ENCODE measurements at regions not wholly inside any gene's neighbourhood (a gene's known extent, or its start where the extent isn't known, plus 50 kb on each side); places are given as distances from the start of the nearest gene placed in this dataset.

DNA sequence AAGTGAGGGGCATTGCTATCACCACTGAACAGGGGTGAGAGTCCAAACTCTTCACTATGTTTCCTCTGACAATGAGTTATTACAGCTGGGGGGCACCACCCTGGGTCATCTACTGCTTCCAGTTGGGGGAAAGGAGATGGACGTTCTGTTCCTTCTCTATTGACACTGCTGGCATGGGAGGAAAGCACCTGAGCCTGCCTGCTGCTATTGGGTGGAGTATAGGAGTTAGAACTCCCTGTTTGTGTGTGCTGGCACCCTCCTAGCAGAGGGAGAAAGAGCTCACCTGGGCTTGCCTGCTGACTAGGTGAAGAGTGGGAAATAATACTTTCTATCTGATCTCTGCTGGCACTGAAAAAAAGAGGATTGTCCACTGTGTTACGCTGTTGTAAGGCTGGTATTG, 163.8 kb downstream of the MSN start:
- TF ChIP-seq, protein P1, sequence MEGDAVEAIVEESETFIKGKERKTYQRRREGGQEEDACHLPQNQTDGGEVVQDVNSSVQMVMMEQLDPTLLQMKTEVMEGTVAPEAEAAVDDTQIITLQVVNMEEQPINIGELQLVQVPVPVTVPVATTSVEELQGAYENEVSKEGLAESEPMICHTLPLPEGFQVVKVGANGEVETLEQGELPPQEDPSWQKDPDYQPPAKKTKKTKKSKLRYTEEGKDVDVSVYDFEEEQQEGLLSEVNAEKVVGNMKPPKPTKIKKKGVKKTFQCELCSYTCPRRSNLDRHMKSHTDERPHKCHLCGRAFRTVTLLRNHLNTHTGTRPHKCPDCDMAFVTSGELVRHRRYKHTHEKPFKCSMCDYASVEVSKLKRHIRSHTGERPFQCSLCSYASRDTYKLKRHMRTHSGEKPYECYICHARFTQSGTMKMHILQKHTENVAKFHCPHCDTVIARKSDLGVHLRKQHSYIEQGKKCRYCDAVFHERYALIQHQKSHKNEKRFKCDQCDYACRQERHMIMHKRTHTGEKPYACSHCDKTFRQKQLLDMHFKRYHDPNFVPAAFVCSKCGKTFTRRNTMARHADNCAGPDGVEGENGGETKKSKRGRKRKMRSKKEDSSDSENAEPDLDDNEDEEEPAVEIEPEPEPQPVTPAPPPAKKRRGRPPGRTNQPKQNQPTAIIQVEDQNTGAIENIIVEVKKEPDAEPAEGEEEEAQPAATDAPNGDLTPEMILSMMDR (IDR thresholded peaks at IDR 0.05; ENCODE audit: borderline replicate concordance, extremely low read depth, low read length, poor library complexity, severe bottlenecking) = no peak
- no peak for TF ChIP-seq EZH2 (IDR thresholded peaks at IDR 0.05; ENCODE audit: borderline replicate concordance, low read depth, low read length, severe bottlenecking)
